ENCODE measurements at regions not wholly inside any gene's neighbourhood (a gene's known extent, or its start where the extent isn't known, plus 50 kb on each side); places are given as distances from the start of the nearest gene placed in this dataset.

DNA sequence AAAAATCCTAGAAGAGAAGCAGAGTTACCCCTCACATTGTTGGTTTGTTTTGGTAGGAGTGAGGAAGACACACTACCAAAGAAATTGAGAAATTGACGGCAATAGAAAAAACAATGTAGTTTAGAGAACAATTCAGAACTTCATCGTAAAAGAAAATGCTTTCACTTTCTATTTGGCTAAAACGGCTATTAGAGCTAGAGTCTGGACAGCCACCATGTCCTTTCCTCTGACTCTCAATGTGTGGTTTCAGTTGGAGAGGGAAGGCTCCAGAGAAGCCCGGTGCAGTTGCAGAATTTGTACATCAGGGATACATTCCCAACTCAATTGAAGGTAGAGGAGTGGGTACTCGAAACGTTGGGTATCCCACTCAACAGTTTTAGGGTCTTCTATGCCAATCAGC is 535.3 kb downstream of the GALC start:
- Histone ChIP-seq H3K36me3 (no peaks in the 10 kb centered on the region), H3K27ac (no peak overlapping the region), H3K4me3 (no peak overlapping the region), H3K27me3 (no peaks in the 10 kb centered on the region), H3K9me3 (no peaks in the 10 kb centered on the region), H3K4me1 (no peaks in the 10 kb centered on the region)
- intact Hi-C loops (cut with DNase I; ENCODE audit: low total_unique reads), result no loop called here
- no peak for DNase-seq
- TF ChIP-seq CTCF (IDR thresholded peaks at IDR 0.05), result no peak

- DNase-seq, result no peak
These were observed 542.8 kb downstream of the GALC start for GRCh38 chr14:87450193-87450592.

GRCh38 chr14:87449016-87449415 is 544.0 kb downstream of the GALC start:
- Histone ChIP-seq H3K27me3 (no peaks in the 10 kb centered on the region), H3K27ac (no peak overlapping the region), H3K4me3 (no peak overlapping the region), H3K36me3 (no peaks in the 10 kb centered on the region), H3K9me3 (no peaks in the 10 kb centered on the region), H3K4me1 (no peaks in the 10 kb centered on the region)
- no peak for TF ChIP-seq CTCF (IDR thresholded peaks at IDR 0.05)
- intact Hi-C loops (cut with DNase I; ENCODE audit: low total_unique reads), result no loop called here
- DNase-seq, result no peak

More at GRCh38 chr14:87450193-87450592, 542.8 kb downstream of the GALC start:
- no peak for TF ChIP-seq CTCF (IDR thresholded peaks at IDR 0.05)
- H3K27ac ChIP-seq, result no peak overlapping the region
- H3K4me1 ChIP-seq, result no peaks in the 10 kb centered on the region
- no peaks in the 10 kb centered on the region for H3K9me3 ChIP-seq
- intact Hi-C loops (cut with DNase I; ENCODE audit: low total_unique reads), result no loop called here
- H3K4me3 ChIP-seq, result no peak overlapping the region
- H3K27me3 ChIP-seq, result no peaks in the 10 kb centered on the region
- H3K36me3 ChIP-seq, result no peaks in the 10 kb centered on the region

DNA sequence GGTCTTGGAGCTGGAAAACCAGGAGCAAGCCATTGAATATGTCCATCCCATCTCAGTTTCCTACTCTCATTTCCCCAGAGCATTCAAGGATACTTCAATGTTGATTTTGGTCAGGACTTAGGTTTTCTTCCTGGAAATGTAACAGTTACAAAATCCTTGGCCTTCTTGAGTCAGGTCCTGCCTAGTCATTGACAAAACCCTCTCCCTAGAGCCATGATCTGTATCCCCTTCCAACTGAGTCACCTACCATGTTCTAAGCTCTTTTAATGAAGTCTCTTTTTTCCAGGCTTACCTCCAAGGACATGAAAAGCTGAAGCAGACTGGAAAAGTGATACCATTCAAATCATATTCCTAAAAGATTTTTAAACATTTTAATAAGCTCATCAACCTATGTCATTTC is 549.2 kb downstream of the GALC start:
- DNase-seq, result no peak
- Histone ChIP-seq H3K36me3 (no peaks in the 10 kb centered on the region), H3K9me3 (no peaks in the 10 kb centered on the region), H3K27ac (no peak overlapping the region), H3K4me1 (no peaks in the 10 kb centered on the region), H3K4me3 (no peak overlapping the region), H3K27me3 (no peaks in the 10 kb centered on the region)
- TF ChIP-seq CTCF (IDR thresholded peaks at IDR 0.05), result no peak
- intact Hi-C loops (cut with DNase I; ENCODE audit: low total_unique reads), result no loop called here

- DNase-seq, result no peak
These were observed 549.9 kb downstream of the GALC start for GRCh38 chr14:87443039-87443438.

More at GRCh38 chr14:87443039-87443438, 549.9 kb downstream of the GALC start:
- Histone ChIP-seq H3K4me3 (no peak overlapping the region), H3K27ac (no peak overlapping the region), H3K36me3 (no peaks in the 10 kb centered on the region), H3K9me3 (no peaks in the 10 kb centered on the region), H3K27me3 (no peaks in the 10 kb centered on the region), H3K4me1 (no peaks in the 10 kb centered on the region)
- intact Hi-C loops (cut with DNase I; ENCODE audit: low total_unique reads), result no loop called here
- TF ChIP-seq CTCF (IDR thresholded peaks at IDR 0.05), result no peak
